IMR-90 (cell line): ENCODE measurements at regions not wholly inside any gene's neighbourhood (a gene's known extent, or its start where the extent isn't known, plus 50 kb on each side); places are given as distances from the start of the nearest gene placed in this dataset.
"Not testable (repeated sequence)": the region's sequence is repeated elsewhere in the genome, so short reads cannot be mapped to it uniquely, and the experiment has no call there.

Source experiments
- CEBPB ChIP-seq: IDR thresholded peaks from 2 replicates; pipeline ENCODE4 v1.6.1; 2012; ENCODE audit warnings: low read depth, low read length, improper control_type of control experiment
- CHD1 ChIP-seq: IDR thresholded peaks from 2 replicates; pipeline ENCODE4 v1.6.1; 2012; ENCODE audit warnings: low read depth, low read length, improper control_type of control experiment
- FOS ChIP-seq: fragments of 150-350 bp; IDR thresholded peaks from 2 replicates; pipeline ENCODE4 v1.6.1; 2016; ENCODE audit warnings: low read depth, low read length
- MAFK ChIP-seq: IDR thresholded peaks from 2 replicates; pipeline ENCODE4 v1.6.1; 2012; ENCODE audit warnings: low read depth, low read length, improper control_type of control experiment
- MAZ ChIP-seq: IDR thresholded peaks from 2 replicates; pipeline ENCODE4 v1.6.1; 2012; ENCODE audit warnings: low read depth, mild to moderate bottlenecking, low read length, improper control_type of control experiment, moderate library complexity, borderline replicate concordance
- POLR2A ChIP-seq: IDR thresholded peaks from 2 replicates; pipeline ENCODE4 v1.6.1; 2012; ENCODE audit warnings: mild to moderate bottlenecking, low read depth, low read length
- RAD21 ChIP-seq: IDR thresholded peaks from 2 replicates; pipeline ENCODE4 v1.6.1; 2012; ENCODE audit warnings: low read length, improper control_type of control experiment
- RCOR1 ChIP-seq: IDR thresholded peaks from 2 replicates; pipeline ENCODE4 v1.6.1; 2012; ENCODE audit warnings: mild to moderate bottlenecking, low read length, improper control_type of control experiment; ENCODE audit not compliant: insufficient replicate concordance
- SMC3 ChIP-seq: fragments of 150-350 bp; IDR thresholded peaks from 2 replicates; pipeline ENCODE4 v1.6.1; 2016; ENCODE audit warnings: low read depth, mild to moderate bottlenecking, antibody characterized with exemption, low read length, moderate library complexity
- USF2 ChIP-seq: fragments of 150-350 bp; IDR thresholded peaks from 2 replicates; pipeline ENCODE4 v1.6.1; 2017; ENCODE audit warnings: mild to moderate bottlenecking, antibody characterized with exemption, low read length, low read depth
- TF ChIP-seq, protein P1 (sequence below): conservative IDR thresholded peaks from 2 replicates; pipeline ENCODE4 v1.5.1; 2012; ENCODE audit warnings: mild to moderate bottlenecking, low read depth, low read length, improper control_type of control experiment

GRCh38 chr2:37732412-37732811 is 61.0 kb upstream of the CDC42EP3 start:
- not testable (repeated sequence) for TF ChIP-seq CEBPB, POLR2A, RCOR1, MAZ, MAFK, RAD21, CHD1, FOS, SMC3, USF2
- TF ChIP-seq, protein P1, sequence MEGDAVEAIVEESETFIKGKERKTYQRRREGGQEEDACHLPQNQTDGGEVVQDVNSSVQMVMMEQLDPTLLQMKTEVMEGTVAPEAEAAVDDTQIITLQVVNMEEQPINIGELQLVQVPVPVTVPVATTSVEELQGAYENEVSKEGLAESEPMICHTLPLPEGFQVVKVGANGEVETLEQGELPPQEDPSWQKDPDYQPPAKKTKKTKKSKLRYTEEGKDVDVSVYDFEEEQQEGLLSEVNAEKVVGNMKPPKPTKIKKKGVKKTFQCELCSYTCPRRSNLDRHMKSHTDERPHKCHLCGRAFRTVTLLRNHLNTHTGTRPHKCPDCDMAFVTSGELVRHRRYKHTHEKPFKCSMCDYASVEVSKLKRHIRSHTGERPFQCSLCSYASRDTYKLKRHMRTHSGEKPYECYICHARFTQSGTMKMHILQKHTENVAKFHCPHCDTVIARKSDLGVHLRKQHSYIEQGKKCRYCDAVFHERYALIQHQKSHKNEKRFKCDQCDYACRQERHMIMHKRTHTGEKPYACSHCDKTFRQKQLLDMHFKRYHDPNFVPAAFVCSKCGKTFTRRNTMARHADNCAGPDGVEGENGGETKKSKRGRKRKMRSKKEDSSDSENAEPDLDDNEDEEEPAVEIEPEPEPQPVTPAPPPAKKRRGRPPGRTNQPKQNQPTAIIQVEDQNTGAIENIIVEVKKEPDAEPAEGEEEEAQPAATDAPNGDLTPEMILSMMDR = not testable (repeated sequence)
